Erythroblast (primary cell): ENCODE measurements at regions not wholly inside any gene's neighbourhood (a gene's known extent, or its start where the extent isn't known, plus 50 kb on each side); places are given as distances from the start of the nearest gene placed in this dataset.

Experiments used
- GATA1 ChIP-seq: IDR thresholded peaks from 2 replicates; pipeline ENCODE4 v1.6.1; 2011; ENCODE audit warnings: low read depth, mild to moderate bottlenecking, control low read depth, low read length, moderate library complexity
- POLR2A ChIP-seq: IDR thresholded peaks from 2 replicates; pipeline ENCODE4 v1.6.1; 2011; ENCODE audit warnings: mild to moderate bottlenecking, low read length

- no peak for TF ChIP-seq POLR2A
- TF ChIP-seq GATA1: no peak
These were observed 374.5 kb upstream of the RBFOX1 start for GRCh38 chr16:6958184-6958583.
